Colon (tissue), 2 donors: ENCODE measurements at regions not wholly inside any gene's neighbourhood (a gene's known extent, or its start where the extent isn't known, plus 50 kb on each side); places are given as distances from the start of the nearest gene placed in this dataset.
"Not testable (repeated sequence)": the region's sequence is repeated elsewhere in the genome, so short reads cannot be mapped to it uniquely, and the experiment has no call there.

Experiments used
- FAIRE-seq: peaks from 2 replicates; lab custom pipeline; 2012; peaks lifted over from hg19 to GRCh38; lab: Jason Lieb, UNC
- donor health status: control.
- donor health status: control.

DNA sequence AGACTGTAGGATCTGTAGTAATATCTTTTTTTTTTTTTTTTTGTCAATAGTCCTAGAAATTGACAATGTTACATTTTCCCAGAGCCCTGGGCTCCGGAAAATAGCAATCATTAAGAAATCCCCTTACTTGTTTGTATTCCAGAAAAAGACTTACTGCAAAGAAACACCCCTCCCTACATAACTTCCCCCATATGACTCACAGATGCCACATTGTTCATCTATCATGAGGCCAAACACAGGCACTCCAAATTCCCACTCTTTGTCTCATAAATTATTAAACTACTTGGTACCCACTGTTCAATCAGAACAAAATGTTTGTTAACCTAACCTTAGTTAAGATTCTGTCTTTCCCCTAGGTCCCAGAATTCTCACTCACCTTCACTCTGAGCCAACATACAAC is 53.5 kb downstream of the TEX51 start:
- FAIRE-seq = no peak

DNA sequence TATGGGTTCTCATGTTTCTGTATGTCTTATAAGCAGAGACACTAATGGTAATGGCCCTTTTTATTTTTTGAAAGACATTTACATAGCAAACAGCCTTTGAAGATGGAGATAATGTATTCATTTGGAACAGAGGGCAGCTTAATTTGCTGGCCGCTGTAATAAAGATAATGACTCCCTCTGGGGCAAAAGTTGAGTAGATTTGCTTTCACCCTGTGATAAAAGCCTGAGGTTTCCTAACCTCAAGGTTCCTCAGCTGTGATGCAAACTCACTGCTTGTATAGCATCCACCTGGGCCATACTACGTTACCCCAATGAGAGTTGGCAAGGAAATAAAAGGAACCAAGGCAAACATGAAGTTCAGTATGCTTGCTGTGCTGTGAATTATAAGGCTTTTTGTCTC is 54.8 kb downstream of the TEX51 start:
- FAIRE-seq = no peak

DNA sequence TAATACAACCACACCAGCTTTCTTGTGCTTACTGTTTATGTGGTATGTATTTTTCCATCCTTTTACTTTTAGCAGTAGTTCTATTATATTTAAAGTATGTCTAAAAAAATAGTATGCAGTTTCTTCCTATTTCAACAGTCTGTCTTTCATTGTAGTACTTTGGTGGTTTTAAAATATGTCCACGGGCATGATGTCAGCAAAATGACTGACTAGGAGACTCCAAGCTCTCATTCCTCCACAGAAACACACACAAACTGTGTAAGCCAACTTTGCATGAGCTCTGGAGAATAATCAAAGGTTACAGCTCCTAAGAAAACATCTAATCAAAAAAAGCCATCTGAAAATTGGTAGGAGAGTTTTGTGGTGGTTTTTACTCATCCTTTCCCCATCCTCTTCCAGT is 56.1 kb downstream of the TEX51 start:
- no peak for FAIRE-seq

DNA sequence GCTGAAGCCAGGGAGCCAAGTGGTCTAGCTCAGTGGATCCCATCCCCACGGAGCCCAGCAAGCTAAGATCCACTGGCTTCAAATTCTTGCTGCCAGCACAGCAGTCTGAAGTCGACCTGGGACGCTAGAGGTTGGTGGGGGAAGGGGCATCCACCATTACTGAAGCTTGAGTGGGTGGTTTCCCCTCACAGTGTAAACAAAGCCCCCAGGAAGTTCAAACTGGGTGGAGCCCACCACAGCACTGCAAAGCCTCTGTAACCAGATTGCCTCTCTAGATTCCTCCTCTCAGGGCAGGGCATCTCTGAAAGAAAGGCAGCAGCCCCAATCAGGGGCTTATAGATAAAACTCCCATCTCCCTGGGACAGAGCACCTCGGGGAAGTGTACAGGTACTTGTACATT is 58.1 kb downstream of the TEX51 start:
- not testable (repeated sequence) for FAIRE-seq

DNA sequence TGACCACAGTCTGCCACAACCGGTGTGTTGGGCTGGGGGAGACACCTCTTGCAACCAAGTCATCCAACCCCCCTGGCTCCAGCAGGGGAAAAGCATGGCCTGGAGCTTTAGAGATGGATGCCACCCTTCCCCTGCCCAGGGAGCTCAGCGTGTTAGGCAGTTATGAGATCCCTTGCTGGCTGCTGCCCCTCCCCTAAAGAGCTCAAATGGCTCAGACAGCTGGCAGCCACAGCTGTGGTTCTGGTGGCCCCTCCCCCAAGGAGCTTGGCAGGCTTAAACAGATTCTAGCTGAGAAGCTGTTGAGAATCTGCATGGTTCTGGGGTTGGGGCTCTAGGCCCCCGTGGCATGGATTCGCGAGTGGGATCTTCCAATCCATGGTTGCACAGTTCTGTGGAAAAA is 64.7 kb downstream of the TEX51 start:
- no peak for FAIRE-seq

DNA sequence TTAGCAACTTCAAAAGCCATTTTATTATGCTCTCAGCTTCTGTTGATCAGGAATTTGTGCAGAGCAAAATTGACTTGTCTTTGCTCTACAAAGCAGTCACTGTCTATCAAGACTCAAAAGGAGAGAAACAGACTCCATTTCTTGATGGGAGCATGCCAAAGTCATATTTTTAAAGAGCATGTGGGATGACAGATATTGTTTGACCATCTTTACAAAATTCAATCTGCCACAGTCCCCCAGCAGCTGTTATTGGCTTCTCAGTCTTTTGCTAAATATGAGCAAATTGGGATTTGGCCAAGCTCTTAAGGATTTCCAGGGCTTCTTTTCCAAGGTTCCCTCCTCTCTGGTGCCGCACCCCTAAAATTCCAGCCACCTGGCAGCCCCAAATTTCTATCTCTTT is 67.9 kb downstream of the TEX51 start:
- FAIRE-seq = no peak

DNA sequence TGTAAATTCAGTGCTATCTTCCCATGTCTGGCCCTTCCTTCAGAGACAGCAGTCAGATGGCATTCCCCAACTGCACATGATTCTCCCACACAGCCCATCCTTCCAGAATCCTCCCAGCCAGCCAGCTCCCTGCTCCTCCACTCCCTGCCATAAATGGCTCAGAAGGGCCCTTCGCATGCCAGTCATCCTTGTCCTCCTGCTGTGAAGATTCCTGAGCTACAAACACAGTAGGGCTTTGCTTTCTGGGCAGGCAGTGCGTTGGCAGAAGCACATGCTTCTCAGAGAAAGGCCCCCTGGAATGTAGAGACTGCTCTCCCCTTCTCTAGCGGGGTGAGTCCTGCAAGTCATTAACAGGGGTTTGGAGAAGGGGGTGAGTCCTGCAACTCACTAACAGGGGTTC is 71.9 kb downstream of the TEX51 start:
- FAIRE-seq = no peak

DNA sequence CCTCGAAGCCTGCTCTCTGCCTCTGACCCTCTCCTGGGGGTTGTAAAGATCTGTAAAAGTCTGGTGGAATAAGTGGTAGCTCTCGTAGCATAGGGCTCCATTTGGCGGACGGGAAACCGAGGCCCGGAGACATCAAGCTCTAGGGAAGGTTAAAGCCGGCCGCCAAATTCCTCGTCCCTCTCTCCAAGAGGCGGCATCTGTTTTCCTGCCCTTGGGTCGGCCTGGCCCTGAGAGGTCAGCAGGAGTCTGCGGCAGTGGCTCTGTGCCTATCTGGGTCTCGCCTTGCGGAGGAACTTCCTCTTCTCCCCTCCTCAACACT is 72.4 kb downstream of the TEX51 start:
- no peak for FAIRE-seq

DNA sequence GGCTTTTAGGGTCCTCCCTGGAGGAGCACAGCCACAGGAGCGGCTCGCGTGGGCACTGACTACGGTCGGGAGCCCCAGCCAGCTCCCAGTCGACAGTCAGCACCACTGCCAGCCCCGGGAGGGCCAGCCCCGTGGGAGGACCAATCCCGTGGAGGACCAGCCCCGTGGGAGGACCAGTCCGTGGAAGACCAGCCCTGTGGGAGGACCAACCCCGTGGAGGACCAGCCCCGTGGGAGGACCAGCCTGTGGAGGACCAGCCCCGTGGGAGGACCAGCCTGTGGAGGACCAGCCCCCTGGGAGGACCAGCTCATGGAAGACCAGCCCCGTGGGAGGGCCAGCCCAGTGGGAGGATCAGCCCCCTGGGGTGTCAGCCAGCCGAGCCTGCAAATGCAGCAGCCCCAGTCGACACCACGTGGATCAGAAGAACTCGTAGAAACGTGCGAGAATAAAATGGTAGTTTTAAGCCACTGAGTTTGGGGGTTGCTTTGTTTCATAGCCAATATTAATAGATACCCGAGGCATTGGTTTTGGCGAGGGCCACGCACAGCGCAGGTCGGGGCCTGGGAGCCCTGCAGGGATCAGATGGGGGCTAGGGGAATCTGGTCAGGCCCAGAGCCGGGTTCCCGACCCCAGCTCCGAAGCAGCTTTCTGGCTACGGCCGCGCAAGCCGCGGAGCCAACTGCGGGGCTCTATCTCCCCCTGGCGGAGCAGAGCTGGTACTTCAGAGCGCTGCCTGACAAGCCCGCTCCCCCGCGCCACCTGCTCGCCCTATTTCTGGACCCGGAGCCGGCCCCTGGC is 73.0 kb downstream of the TEX51 start:
- FAIRE-seq = no peak

DNA sequence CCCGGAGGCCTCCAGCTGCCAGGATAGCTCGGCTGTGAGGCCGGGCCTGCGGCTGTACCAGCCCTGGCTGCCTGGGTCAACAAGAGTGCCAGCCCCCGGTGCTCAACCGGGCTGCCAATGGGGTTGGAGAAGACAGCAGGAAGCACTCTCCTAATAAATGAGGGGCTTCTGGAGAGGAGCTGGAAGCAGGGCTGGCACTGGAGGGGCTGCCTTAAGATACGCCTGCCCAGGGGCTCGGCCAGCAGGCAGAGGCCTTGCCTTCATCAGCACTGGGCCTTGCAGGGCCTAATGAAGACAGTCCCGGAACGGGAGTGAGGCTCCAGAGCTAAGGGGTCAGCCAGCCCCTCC is 73.6 kb downstream of the TEX51 start:
- FAIRE-seq = no peak

DNA sequence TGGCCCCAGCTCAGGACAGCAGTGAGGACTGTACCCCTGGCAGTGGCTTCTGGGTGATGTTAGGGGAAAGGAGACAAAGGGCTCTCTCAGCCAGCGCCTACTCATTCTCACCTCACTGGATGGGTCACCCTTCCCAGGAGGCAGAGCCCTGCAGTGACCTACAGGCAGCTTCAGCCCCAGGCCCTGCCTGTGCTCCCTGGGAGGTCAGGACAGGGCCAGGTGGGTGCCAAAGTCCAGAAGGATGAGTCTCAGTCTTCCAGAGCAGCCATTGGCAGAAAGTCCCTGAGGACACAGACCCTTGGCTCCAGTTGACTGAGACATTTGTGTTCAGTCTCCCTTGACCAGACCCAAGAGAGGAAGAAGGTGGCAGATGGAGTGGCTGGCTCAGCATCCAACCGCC is 75.1 kb downstream of the TEX51 start:
- FAIRE-seq = no peak

DNA sequence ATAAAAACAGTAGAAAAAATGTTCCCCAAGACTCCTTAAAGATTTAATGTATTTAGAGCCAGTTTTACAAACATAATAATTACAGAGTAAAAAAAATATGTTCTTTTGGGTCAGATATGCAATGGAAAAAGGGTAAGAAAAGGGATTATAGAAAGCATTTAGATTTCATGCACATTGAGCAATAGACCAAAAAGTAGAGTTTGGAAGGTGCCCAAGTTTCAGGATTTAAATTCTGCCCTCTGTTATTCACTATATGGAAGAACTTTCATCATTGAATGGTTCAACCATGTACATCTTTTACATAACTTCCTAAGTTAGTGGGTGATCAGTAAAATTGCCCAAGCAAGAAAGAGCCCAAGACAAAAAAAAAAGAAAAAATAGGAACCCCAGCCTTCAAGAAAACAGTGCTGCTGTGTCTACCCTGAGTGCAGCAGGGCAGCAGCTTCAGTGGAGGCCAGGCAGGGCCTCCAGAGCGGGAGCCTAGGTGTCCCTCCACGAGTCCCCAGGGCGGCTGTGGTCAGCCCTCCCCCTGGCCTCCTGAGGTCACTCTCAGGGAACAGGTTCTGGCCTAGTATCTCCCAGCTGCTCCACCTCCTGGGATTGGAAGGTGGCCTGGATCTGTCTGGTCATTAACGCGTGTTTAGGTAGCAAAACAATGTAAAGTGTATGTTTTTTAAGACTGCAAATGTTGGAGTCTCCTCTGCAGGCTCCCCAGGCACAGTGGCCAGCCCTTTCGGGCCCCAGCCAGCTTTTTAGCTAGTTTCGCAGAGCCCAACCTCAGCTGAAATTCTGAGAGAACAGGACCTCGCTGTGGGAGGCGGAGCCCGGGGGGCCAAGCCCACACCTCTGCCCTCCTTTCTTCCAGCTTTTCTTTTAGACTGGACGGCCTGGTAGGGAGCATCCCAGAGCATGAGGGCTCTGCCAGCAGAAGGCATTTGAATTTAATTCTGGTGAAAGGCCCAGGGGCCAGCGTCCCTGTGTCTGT is 77.3 kb downstream of the TEX51 start:
- FAIRE-seq = no peak

DNA sequence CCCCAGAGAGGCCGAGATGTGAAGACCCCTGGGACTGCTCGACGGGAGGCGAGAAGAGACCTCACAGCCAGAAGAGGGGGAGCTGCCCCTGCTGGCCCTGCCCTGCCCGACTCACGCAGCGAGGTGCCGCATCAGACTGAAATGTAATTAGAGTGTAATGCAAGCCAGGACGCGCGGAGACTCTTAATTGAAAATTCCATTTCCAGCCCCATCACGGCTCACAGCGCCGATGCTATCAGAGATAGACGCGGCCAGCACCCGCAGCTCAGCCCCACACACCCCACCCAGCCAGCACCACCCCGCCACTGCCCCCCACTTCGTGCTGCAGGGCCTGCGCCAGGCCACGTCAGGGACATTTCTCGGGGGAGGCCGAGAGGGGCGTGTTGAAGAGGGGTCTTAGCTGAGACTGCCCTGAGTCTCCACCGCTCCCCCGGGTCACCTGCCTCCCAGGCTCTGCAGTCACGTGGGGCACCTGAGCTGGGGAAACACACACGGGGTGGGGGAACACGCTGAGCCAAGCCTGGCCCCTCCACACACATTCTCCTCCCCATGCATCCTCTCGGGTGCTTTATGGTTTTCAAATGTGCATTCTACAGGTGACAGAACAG is 78.1 kb downstream of the TEX51 start:
- no peak for FAIRE-seq

DNA sequence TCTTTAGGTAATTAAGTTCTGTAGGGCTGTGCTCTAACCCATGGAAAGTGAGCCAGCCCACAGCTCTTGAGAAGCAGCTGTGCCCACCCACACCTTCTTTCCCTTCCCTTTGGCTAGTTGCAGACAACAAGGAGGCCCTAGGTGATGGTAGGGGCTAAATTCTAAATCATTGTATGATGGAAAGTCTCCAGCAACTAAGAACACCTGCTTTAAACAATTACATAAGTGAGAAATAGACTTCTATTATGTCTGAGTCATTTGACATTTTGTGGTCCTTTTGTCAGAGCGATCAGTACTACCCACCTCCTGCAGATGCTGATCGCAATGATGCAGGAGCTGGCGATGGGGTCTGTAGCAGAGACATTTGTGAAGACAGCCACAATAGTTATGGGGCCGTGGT is 79.6 kb downstream of the TEX51 start:
- no peak for FAIRE-seq

DNA sequence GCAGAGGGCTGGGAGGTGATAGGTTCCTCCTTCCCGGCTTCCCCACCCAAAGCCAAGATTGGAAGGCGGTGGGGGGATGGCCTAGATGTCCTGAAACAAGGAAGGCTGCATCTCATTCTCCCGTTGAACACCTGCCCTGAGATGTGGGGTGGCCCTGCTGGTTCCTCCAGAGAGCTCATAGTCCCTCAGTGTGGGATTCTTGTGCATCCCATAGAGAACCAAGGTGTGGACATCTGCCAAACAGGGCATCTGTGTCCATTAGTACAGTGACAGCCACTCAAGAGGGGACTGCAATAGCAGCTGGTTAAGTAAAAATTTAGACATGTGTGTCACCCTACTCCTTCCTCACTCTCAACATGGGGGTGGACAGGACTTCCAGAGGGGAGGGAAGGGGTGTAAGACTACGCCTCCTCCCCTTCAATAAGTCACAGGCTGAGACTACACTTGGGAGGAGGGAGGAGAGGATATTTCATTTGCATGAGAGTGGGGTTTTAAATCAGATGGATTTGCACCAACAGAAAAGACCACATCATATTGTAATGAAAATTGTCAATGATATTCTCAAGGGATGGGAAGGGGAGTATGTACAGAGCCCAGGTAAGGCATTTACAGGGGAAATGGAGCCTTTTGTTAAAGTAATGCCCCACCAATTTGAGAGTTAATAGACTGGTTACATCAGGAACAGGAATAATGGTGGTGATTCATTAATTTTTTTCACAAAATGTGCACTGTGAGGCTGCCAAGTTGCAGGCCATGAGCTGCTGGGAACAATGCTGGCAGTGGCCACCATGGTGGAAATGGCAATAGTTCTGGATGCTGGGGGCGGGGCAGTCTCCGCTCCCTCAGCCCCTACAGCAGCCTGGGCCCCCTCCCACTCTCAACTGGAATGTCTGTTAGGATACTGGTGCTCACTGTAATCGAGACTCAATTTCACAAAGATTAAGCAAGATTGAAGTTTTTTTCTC is 80.6 kb downstream of the TEX51 start:
- no peak for FAIRE-seq

DNA sequence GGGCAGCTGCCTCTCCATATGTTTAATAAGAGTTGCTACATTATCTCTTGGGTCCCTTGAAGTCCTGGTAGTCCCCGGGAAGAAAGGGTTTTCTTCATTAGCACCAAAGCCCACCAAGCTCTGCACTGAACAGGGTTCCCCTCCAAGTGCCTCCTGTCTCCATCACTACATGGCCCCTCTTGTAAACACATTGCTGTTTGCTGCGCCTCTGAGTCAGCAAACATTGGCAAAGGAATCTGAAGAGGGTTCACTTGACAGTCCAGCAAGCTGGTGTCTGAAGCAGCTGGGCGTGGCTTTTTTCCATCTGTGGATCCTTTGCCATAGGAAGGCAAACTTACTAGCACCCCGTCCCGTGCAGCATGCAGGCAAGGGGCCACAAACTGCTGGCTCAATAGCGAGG is 82.8 kb downstream of the TEX51 start:
- no peak for FAIRE-seq

DNA sequence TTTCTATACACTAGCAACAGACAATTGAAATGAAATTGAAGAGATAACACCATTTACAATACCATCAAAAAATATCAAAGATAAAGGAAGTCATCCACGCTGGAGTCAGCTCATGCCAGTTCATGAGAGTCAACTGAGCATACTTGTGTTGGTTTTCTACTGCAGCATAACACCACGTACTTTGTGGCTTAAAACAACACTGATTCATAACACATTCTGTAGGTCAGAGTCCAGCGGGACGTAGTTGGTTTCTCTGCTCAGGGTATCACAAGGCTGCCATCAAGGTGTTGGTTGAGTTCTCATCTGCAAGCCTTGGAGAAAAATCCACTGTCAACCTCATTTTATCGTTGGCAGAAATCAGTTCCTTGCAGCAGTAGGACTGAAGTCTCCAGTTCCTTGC is 84.2 kb downstream of the TEX51 start:
- no peak for FAIRE-seq

DNA sequence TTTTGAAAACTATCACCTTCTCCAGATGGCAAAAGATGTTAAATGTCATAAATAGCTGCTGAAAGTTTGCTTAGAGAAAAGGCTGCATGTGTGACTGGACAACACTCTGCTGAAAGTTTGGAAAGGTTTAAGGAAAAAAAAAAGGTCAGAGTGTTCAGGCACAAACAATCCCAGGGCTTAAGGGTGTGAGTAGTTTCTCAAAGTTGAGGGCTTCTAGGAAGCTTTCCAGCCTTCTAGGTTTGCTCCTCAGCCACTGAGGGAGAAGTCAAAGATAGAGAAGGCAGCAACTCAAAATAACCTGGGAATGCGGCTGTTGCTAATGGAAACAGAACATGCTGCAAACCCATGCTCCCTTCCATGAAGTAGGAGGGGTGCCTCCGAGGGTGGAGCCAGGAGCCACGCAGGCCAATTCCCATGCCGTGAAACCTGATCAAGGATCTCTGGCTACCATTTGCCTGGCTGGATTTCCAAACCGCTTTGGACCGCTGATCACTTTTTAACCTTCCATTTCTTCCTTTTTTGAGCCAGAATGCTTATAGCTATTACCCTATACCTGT is 88.0 kb downstream of the TEX51 start:
- FAIRE-seq = no peak

DNA sequence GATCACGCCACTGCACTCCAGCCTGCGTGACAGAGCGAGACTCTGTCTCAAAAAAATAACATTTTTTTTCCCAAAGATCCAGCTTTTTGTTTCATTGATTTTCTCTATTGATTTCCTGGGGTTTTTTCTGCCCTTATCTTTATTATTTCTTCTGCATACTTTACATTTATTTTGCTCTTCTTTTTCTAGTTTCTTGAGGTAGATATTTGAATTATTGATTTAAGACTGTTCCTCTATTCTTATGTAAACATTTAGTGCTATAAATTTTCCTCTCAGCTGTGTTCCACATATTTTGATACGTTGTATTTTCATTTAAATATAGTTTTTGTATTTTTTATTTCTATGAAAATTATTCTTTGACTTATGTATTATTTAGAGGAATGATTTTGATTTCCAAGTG is 89.8 kb downstream of the TEX51 start:
- peak; percentile 43 for FAIRE-seq

DNA sequence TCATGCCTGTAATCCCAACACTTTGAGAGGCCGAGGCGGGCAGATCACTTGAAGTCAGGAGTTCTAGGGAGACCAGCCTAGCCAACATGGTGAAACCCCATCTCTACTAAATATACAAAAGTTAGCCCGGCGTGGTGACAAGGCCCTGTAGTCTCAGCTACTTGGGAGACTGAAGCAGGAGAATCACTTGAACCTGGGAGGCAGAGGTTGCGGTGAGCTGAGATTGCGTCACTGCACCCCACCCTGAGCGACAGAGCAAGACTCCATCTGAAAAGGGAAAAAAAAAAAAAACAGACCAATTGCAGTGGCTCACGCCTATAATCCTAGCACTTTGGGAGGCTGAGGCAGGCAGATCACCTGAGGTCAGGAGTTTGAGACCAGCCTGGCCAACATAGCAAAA is 90.4 kb downstream of the TEX51 start:
- FAIRE-seq = not testable (repeated sequence)

DNA sequence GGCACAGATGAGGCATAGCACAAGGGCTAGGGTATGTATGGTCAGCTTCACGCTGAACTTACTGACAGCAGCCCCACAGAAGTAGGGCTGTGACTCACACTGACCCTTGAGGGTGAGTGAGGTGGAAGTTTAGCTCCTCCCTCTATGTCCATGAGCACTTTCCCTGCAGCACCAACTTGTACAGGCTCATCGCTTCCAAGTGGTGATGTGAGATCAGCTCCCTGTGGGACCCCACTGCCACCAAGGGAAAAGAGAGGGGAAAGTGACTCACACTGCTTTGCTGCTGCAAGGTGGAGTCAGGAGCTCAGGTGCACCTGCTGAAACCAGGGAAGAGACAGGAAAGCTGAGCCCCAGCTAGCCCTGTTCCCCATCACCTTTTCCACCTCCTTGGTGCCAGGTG is 91.5 kb downstream of the TEX51 start:
- FAIRE-seq = no peak
